Astrocyte (in vitro differentiated cells and primary cell): ENCODE measurements at regions not wholly inside any gene's neighbourhood (a gene's known extent, or its start where the extent isn't known, plus 50 kb on each side); places are given as distances from the start of the nearest gene placed in this dataset.

ENCODE experiments used
- CTCF ChIP-seq: IDR thresholded peaks from 2 replicates; pipeline ENCODE4 v1.5.1; 2011; ENCODE audit warnings: low read depth, mild to moderate bottlenecking, inconsistent platforms, low read length, moderate library complexity; ENCODE audit not compliant: insufficient read depth
- EZH2 ChIP-seq: IDR thresholded peaks from 2 replicates; pipeline ENCODE4 v1.6.1; 2012; ENCODE audit warnings: mild to moderate bottlenecking, low read length, inconsistent platforms; ENCODE audit not compliant: insufficient read depth

GRCh38 chr4:23945451-23946017 is 55.7 kb upstream of the PPARGC1A start:
- TF ChIP-seq CTCF (no peak), EZH2 (no peak)
